IgD-negative memory B cell (primary cell): ENCODE measurements at regions not wholly inside any gene's neighbourhood (a gene's known extent, or its start where the extent isn't known, plus 50 kb on each side); places are given as distances from the start of the nearest gene placed in this dataset.

Source experiments
- H3K27ac Mint-ChIP-seq, 3 donors: one replicate each; pipeline ENCODE4 v1.8.0; 2020 to 2022; ENCODE audit warnings: mild to moderate bottlenecking in 3 of 3, mixed read lengths in 3 of 3, moderate library complexity in 1 of 3
- H3K27me3 Mint-ChIP-seq: one replicate; pipeline ENCODE4 v1.8.0; 2021; ENCODE audit warnings: mixed read lengths
- H3K36me3 Mint-ChIP-seq: one replicate; pipeline ENCODE4 v1.8.0; 2020; ENCODE audit warnings: mild to moderate bottlenecking, mixed read lengths
- H3K4me1 Mint-ChIP-seq, 3 donors: one replicate each; pipeline ENCODE4 v1.8.0; 2020 to 2022; ENCODE audit warnings: mixed read lengths in 3 of 3, mild to moderate bottlenecking in 1 of 3
- H3K4me3 Mint-ChIP-seq, 4 donors: one replicate each; pipeline ENCODE4 v1.8.0; 2020 to 2022; ENCODE audit warnings: mild to moderate bottlenecking in 4 of 4, mixed read lengths in 4 of 4, moderate library complexity in 3 of 4
- H3K9me3 Mint-ChIP-seq, 3 donors: one replicate each; pipeline ENCODE4 v1.8.0; 2020 to 2021; ENCODE audit warnings: mixed read lengths in 3 of 3, mild to moderate bottlenecking in 1 of 3

DNA sequence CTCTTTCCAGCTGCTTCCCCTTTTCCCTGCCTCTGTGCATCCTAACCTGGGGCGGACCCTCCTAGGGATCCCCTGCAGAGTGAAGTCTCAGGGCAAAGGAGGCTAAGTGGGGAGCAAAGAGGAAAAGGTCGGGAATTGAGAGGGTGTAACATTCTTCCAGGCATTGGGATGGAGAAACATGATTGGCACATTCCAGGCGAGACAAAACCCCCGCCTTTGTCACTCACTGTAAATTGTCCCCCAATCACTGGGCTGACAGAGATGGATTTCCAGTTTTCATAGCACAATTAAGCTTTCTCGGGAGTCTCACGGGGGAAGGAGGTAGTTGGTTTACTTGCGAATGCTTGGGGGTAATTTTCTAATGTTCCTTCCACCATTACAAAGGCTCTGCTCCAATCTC lies 74.9 kb downstream of the MIAT start:
- Mint-ChIP-seq H3K4me1 (peaks cover 0 to 3% (median 3%) of the 10 kb centered on the region in 3 donors), H3K4me3 (no peak overlapping the region), H3K27ac (no peak overlapping the region), H3K36me3 (peaks cover 11% of the 10 kb centered on the region), H3K27me3 (no peaks in the 10 kb centered on the region), H3K9me3 (no peaks in the 10 kb centered on the region)

DNA sequence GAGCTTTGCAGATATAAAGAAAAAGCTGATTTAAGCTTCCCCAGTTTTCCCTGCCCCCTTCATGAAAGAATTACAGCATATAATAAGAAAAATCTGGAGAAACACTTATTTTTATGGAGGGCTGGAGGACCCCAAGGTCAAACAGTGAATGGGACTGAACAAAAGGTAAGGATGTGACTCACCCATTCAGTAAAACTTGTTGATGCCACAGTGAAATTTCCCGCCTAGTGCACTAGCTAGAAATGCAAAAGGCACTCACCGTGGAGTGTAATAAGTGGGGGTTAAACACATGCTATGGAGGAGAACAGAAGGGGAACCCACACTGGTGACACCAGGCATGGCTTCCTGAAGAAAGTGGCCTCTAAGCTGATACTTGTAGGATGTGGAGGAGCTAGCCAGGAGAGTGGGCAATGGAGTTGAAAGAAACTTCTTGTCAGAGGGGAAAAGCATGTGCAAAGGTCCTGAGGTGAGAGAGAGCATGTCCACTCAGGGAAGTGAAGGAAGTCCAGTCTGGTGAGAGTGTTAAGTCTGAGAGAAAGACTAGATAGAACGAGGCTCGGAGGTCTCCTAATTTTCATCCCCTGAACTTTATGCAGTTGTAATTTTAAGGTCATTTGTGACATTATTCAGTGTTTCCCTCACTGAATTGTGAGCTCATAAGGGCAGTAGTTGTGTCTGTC lies 77.1 kb downstream of the MIAT start:
- H3K4me1 Mint-ChIP-seq = peaks cover 0 to 3% (median 0%) of the 10 kb centered on the region in 3 donors
- no peak overlapping the region for H3K4me3 Mint-ChIP-seq
- H3K27ac Mint-ChIP-seq = no peak overlapping the region
- no peaks in the 10 kb centered on the region for H3K27me3 Mint-ChIP-seq
- H3K36me3 Mint-ChIP-seq = peaks cover 11% of the 10 kb centered on the region
- no peaks in the 10 kb centered on the region for H3K9me3 Mint-ChIP-seq

DNA sequence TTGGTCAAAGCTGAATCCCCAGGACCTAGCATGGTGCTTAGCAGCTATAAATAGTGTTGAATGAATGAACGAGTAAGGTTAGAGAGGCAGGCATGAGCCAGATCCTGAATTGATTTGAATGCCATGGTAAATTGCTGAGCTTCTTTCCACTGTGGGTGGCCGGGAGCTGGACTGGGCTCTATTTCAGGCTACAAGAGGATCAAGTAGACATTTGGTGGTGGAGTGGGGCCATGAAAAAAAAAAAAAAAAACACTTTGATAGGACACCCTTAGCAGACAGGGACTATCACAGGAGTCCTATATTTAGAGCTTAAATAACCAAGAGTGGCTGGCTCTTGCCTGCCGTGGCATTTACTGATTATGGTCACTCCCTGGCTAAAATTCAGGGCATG lies 77.6 kb downstream of the MIAT start:
- no peaks in the 10 kb centered on the region for H3K9me3 Mint-ChIP-seq
- H3K27me3 Mint-ChIP-seq = no peaks in the 10 kb centered on the region
- H3K27ac Mint-ChIP-seq = no peak overlapping the region
- peaks cover 11% of the 10 kb centered on the region for H3K36me3 Mint-ChIP-seq
- H3K4me3 Mint-ChIP-seq = no peak overlapping the region
- H3K4me1 Mint-ChIP-seq = peaks cover 0 to 3% (median 0%) of the 10 kb centered on the region in 3 donors

DNA sequence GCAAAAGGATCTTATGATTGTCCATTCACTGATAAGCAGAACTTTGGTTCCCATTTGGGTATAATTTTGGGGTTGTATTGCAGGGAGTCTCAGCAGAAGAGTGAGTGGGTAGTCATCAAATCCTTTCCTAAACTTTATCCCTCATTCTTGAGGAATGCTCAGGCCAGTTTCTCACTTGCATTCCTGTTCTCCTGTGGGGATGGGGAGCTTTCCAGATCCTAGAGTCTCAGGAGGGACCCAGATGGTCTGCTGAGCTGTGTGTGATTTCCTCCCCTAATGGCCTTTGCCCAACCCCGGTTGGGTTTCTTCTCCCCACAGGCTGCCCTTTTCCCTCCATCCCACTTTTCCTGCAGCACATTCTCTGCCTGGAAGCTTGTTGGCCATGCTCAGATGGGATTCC lies 79.9 kb downstream of the MIAT start:
- H3K27me3 Mint-ChIP-seq = no peaks in the 10 kb centered on the region
- peaks cover 0 to 3% (median 0%) of the 10 kb centered on the region in 3 donors for H3K4me1 Mint-ChIP-seq
- no peaks in the 10 kb centered on the region for H3K9me3 Mint-ChIP-seq
- H3K36me3 Mint-ChIP-seq = peaks cover 13% of the 10 kb centered on the region
- no peak overlapping the region for H3K4me3 Mint-ChIP-seq
- peak overlapping the region in 1 of 3 donors; percentile 92 for H3K27ac Mint-ChIP-seq

DNA sequence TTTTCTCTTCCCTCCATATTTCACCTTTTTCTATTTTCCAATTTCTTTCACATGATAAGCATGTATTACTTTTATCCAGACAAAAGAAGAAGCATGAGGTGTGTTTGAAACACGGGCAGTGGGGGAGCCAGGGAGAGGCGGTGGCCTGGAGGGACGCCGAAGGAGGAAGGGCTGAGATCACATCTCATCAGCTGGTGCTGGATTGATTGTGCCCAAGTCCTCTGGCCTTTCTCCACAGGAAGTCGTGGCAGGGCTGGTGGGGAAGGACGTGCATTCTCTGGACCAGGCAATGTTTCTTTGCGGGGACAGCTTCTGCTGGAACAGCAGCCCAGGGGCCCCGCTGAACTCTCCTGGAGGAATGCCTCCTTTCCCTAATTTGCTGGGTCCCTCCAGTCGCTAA lies 82.9 kb downstream of the MIAT start:
- no peaks in the 10 kb centered on the region for H3K9me3 Mint-ChIP-seq
- H3K4me1 Mint-ChIP-seq = peaks cover 0 to 3% (median 0%) of the 10 kb centered on the region in 3 donors
- no peaks in the 10 kb centered on the region for H3K27me3 Mint-ChIP-seq
- no peak overlapping the region for H3K27ac Mint-ChIP-seq
- no peak overlapping the region for H3K4me3 Mint-ChIP-seq
- H3K36me3 Mint-ChIP-seq = peaks cover 10% of the 10 kb centered on the region

DNA sequence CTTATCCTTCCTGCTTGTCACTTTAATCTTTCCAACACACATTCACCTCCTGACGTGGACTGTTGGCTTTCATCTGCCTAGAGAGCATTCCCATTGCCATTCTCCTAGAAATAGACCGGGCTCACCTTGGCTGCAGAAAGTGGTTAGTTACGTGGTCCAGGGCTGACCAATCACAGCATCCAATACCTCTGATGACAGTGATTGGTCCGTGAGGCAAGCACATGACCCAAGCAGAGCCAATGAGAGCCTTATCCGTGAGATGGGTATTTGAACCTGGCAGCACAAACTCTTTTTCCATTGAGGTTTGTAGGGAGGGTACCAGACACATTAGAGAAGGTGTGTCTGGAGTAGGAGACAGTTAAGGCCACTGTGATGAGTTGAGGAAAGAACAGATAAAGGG lies 85.8 kb downstream of the MIAT start:
- Mint-ChIP-seq H3K36me3 (peaks cover 21% of the 10 kb centered on the region), H3K27ac (no peak overlapping the region)

DNA sequence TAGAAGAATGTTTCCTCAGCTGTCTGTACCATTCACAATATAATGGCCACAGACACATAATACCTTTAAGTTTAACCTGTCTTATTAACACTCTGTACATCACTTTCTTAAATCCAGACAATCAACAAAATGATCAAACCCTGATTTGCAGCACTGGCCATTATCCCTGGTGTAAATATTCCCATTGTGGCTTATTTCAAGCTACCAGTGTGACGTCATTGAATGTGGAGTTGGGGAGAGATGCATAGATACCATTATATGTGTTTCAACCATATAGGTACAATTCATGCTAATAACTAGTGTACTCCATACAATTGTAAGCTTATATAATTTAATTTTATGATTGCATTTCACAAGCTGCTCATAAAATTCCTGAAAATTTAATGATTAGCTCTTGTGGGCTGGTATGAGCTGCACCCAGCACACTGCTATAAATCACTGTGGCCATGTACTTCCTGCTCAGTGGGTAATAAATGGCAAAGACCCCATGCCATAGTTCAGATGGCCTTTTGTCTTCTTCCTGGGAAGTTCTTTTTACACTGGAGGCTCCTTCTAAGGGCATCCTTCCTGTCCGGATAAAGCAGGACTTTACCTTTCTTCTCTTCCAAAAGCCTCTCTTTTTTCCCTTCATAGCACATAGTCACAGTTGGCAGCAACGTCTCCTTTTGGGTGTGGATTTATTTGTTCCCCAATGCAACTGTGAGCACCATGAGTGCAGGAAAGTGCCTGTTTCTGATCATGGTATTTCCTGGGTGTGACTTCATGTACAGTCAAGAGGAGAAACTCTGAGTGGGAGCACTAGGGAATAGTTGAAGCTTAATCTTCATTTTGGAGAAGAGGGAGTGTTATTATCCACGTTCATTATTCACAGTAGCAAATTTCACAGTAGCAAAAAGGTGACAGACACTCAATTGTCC lies 87.8 kb downstream of the MIAT start:
- H3K4me1 Mint-ChIP-seq = peaks cover 0 to 6% (median 2%) of the 10 kb centered on the region in 3 donors
- peaks cover 20% of the 10 kb centered on the region for H3K36me3 Mint-ChIP-seq
- H3K27me3 Mint-ChIP-seq = no peaks in the 10 kb centered on the region
- no peaks in the 10 kb centered on the region for H3K9me3 Mint-ChIP-seq
- H3K4me3 Mint-ChIP-seq = no peak overlapping the region
- H3K27ac Mint-ChIP-seq = no peak overlapping the region

More for the DNA sequence above, 85.8 kb downstream of the MIAT start:
- no peaks in the 10 kb centered on the region for H3K9me3 Mint-ChIP-seq
- peaks cover 0 to 6% (median 2%) of the 10 kb centered on the region in 3 donors for H3K4me1 Mint-ChIP-seq
- no peak overlapping the region for H3K4me3 Mint-ChIP-seq
- H3K27me3 Mint-ChIP-seq = no peaks in the 10 kb centered on the region

DNA sequence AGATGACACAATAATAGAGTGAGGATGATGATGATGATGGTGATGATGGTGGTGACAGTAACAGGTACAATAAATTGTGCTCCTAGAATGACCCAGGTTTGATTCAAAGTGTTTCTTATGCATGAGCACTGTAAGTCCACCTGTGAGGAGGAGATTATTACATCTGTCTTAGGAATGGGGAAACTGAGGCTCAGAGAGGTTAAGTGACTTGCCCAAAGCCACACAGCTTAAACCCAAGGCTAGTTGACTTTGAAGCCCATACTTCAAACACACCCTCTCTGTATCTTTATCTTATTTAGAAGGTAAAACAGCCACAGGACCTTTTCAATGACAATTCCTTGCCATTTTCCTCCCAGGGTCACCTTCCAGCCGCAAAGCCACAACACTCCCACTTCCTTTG lies 88.9 kb downstream of the MIAT start:
- Mint-ChIP-seq H3K27me3 (no peaks in the 10 kb centered on the region), H3K36me3 (peaks cover 19% of the 10 kb centered on the region), H3K27ac (no peak overlapping the region), H3K4me1 (peaks cover 0 to 6% (median 2%) of the 10 kb centered on the region in 3 donors), H3K4me3 (no peak overlapping the region), H3K9me3 (peaks cover 0 to 3% (median 0%) of the 10 kb centered on the region in 3 donors)

DNA sequence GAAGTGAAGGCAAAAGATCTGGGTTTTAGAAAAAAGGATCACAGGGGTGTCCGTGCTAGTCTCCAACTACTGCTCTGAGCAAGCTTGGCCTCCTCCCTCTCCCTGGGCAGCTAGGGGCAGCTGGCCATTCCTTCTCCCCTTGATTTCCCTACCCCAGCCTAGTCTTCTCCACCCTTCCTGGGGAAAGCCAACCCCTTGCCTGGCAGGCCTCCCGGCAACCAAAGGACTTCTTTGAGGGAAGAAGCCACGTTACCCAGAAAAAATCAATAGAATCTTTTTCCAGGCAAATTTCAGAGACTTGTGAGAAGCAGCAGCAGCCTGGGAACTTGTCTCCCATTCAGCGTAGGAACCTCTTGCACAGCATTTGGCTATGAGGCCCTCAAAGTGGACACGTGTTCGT lies 91.5 kb downstream of the MIAT start:
- Mint-ChIP-seq H3K27me3 (no peaks in the 10 kb centered on the region), H3K9me3 (peaks cover 0 to 3% (median 0%) of the 10 kb centered on the region in 3 donors), H3K36me3 (peaks cover 14% of the 10 kb centered on the region), H3K4me3 (no peak overlapping the region), H3K4me1 (peaks cover 0 to 6% (median 2%) of the 10 kb centered on the region in 3 donors), H3K27ac (no peak overlapping the region)

DNA sequence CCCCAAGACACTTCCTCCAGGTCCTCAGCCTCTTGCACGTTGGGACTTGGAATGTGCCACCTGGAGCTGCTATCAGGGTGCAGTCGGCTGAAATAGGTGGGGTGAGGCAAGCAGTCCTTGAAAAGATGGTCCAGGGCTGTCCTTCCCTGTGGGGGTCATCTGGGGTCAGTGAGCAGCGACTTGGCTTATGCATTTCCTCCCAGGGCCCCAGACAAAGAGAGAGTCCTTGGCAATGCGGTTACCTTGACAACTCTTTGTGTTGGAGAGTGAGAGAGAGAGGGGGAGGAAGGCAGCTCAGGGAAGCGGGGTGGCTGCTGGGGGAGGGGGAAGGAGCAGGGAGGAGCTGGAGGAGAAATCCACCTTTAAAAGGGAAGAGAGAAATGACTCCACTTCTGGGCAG lies 93.8 kb downstream of the MIAT start:
- peaks cover 0 to 3% (median 0%) of the 10 kb centered on the region in 3 donors for H3K9me3 Mint-ChIP-seq
- no peak overlapping the region for H3K4me3 Mint-ChIP-seq
- peaks cover 11% of the 10 kb centered on the region for H3K36me3 Mint-ChIP-seq
- no peaks in the 10 kb centered on the region for H3K27me3 Mint-ChIP-seq
- peaks cover 0 to 5% (median under 1%) of the 10 kb centered on the region in 3 donors for H3K4me1 Mint-ChIP-seq
- H3K27ac Mint-ChIP-seq = no peak overlapping the region

DNA sequence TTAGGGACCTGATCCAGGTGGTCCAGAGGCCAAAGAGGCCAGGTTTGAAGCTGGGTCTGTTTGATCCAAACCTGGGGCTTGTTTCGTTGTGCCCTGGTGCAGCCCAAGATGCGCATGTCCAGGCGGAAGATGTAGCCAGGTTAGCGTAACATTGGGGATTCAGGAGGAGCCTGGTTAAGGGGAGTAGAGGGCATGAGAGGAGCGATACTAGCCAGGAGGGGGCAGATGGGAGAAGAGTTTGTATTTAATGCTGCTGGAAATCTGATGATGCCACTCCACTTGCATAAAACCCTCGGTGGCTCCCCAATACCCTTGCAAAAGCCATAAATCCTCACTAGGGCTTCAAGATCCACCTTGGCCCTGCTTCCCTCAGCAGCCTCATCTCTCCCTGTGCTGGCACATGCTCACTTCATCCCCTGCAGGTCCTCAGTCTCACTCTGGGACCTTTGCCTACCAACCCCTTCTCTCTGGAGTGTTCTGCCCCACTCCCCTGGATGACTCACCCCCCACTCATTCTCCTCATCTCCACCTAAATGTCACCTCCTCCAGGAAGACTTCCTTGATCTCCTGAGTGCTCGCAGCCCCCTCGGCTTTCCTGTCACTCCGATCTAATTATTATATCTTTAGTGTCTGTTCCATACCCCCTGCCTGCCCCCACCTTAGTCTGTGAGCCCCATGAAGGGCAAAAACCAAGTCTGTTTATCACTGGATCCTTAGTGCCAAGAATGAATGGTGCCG lies 95.9 kb downstream of the MIAT start:
- H3K27me3 Mint-ChIP-seq = no peaks in the 10 kb centered on the region
- peak overlapping the region in 1 of 4 donors; percentile 1 for H3K4me3 Mint-ChIP-seq
- no peak overlapping the region for H3K27ac Mint-ChIP-seq
- H3K9me3 Mint-ChIP-seq = peaks cover 3 to 7% (median 6%) of the 10 kb centered on the region in 3 donors
- H3K36me3 Mint-ChIP-seq = peaks cover 13% of the 10 kb centered on the region
- peaks cover 0 to 8% (median 0%) of the 10 kb centered on the region in 3 donors for H3K4me1 Mint-ChIP-seq

DNA sequence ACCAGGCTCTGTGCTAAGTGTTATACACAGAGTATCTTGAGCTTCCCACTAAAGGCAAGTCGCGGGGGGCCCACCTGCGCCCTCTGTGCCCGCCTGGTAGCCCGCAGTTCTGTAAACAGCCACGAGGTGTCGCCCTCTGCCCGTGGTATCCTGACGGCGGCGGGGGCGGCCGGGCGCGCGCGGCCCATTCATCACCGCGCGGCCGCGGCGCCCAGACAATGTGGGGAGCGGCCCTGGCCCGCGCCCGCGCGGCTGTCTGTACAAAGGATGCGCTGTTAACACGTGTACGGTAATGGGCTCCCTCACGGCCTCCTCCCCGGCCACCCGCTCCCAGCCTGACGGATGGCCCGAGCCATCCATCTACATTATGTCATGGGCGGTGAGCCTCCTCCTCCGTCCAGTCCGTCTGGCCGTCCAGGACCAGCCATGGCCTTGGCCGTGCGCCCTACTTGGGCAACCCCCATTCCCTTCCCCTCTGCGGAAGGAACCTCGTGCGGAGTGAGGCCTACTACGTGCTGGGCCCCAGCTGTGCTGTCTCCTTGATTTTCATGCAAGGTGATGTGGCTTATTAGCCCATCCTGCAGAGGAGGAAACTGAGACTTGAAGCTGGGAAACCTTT lies 99.4 kb downstream of the MIAT start:
- Mint-ChIP-seq H3K36me3 (peaks cover 12% of the 10 kb centered on the region), H3K27me3 (no peaks in the 10 kb centered on the region)

DNA sequence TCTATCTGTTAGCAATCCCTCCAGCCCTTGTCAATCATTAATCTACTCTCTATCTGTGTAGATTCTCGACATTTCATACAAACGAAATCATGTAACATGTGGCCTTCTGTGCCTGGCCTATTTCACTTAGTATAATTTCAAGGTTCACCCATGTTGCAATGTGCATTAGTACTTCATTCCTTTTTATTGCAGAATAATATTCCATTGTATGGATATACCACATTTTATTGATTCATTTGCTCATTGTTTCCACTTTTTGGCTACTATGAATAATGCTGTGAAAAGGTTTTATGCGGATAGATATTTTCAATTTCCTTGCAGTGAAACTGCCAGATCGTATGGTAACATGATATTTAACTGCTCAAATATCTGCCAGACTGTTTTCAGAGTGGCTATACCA lies 100.1 kb downstream of the MIAT start:
- Mint-ChIP-seq H3K27ac (no peak overlapping the region), H3K36me3 (peaks cover 13% of the 10 kb centered on the region), H3K4me1 (peaks cover 0 to 8% (median 0%) of the 10 kb centered on the region in 3 donors), H3K9me3 (peaks cover 0 to 7% (median 6%) of the 10 kb centered on the region in 3 donors), H3K27me3 (no peaks in the 10 kb centered on the region), H3K4me3 (peak overlapping the region in 1 of 4 donors; percentile 27)

More for the DNA sequence above, 99.4 kb downstream of the MIAT start:
- peaks cover 0 to 8% (median 0%) of the 10 kb centered on the region in 3 donors for H3K4me1 Mint-ChIP-seq
- H3K9me3 Mint-ChIP-seq = peaks cover 0 to 7% (median 6%) of the 10 kb centered on the region in 3 donors
- H3K27ac Mint-ChIP-seq = no peak overlapping the region
- H3K4me3 Mint-ChIP-seq = no peak overlapping the region
